RPMI8226 (cell line): ENCODE measurements at regions not wholly inside any gene's neighbourhood (a gene's known extent, or its start where the extent isn't known, plus 50 kb on each side); places are given as distances from the start of the nearest gene placed in this dataset.
"Not testable (repeated sequence)": the region's sequence is repeated elsewhere in the genome, so short reads cannot be mapped to it uniquely, and the experiment has no call there.

Experiments used
- DNase-seq: peaks from one replicate; pipeline ENCODE4 v3.0.0-alpha.2; 2015

DNA sequence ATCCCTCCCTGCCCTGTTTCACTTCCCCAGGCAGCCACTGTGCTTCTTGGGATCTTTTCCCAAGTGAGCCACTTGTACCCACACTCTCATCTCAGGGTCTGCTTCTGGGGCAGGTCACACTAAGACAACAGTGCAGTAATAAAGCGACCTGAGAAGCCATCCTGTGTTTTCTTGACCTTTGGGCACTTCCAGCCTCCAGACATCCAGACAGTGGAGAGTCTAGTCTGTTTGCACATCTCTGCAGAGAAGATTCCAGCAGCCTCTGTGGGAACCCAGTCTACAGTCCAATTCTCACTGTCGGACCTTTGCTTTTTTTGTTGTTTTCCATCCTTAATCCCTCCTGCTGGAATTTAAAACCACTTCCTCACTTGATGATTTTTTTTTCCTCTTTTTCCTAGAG, 50.3 kb upstream of the ATP6AP2 start:
- DNase-seq = no peak

DNA sequence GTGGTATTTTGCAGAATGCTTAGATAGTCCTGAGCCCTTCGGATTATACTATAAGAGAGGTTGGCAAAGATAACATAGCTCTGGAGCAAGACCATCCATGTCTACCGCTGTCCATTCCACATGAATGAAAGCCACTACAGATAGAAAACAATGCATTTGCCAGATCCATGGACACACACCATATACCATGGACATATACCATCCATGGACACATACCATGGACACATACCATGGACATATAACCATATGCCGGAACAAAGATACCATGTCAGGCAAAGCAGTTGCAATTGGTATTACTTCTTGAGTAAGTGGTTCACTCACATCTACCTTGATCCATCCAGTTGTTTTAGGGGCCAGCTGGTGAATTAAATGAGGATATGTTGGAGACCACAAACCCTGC, 53.2 kb upstream of the ATP6AP2 start:
- DNase-seq = no peak

GRCh38 chrX:40526412-40526811, 54.4 kb upstream of the ATP6AP2 start:
- DNase-seq = no peak

DNA sequence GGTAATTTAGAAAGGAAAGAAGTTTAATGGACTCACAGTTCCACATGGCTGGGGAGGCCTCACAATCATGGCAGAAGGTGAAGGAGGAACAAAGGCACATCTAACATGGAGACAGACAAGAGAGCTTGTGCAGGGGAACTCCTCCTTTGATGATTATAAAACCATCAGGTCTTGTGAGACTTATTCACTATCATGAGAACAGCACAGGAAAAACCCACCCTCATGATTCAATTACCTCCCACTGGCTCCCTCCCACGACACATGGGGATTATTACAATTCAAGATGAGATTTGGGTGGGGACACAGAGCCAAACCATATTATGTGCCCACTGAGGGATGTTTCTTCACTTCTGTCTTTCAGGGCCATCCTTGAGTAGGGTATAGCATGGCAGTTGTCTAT, 54.9 kb upstream of the ATP6AP2 start:
- DNase-seq = not testable (repeated sequence)

DNA sequence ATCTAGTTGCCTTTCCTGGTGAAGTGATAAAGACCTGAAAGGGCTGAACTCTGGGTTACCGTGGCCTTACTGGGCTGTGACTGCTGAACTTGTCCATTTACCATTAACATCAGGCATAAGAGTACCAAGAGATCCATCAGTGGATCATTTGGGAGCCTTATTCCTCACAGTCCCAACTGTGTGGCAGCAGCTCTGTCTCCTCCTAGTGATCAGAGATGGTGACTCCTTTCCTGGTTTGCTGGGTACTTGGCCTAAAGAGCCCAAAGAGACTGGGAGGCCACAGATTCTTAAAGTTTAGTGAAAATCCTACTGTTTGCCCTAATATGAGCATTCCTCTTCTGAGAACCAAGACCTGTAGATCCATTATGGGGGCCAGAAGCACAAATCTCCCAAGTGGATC, 56.3 kb upstream of the ATP6AP2 start:
- no peak for DNase-seq

DNA sequence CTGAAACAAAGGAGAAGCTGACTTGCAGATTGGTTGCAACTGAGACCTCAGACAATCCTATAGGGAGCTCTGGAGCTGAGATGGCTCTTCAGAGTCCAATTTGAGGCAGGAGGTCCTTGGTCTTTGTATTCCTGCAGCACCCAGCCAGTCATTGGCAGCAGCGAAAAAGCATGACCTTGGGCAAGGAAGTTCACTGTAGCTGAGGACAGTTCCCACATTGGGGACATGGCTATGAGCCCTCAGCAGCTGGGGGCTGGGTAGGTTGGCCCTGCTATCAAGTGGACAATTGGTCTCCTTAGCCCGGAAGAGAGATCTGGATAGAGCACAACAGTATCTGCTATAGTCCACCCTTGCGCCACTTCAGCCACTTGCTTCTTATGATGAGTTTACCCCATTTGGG, 56.9 kb upstream of the ATP6AP2 start:
- DNase-seq = no peak

DNA sequence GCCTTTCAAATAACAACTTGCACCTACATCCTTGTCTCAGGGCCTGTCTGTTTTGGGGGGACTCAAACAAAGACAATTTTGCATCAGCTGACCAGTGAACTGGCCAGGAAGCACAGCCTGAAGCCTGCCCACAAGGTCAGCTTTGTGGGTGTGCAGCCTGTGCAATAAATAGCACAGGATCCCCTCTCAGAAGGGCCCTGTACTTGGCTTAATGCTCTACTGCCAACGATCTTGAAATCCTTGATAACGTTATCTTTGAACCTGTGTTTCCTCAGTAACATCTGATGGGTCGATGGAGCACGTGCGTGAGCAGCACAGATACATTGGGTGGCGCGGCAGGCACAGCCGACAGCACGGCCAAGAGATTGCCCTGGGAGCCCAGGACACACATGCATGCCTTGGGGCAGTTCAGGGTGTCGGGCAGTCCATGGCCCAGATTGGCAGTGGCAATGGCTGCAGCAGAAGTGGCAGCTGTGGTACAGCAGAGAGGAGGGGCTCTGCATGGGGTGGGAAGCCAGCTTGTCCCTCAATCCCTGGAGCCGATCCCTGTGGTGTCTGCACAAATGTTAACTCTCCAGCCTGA, 58.8 kb upstream of the ATP6AP2 start:
- no peak for DNase-seq

GRCh38 chrX:40514376-40514775, 66.4 kb upstream of the ATP6AP2 start:
- no peak for DNase-seq

DNA sequence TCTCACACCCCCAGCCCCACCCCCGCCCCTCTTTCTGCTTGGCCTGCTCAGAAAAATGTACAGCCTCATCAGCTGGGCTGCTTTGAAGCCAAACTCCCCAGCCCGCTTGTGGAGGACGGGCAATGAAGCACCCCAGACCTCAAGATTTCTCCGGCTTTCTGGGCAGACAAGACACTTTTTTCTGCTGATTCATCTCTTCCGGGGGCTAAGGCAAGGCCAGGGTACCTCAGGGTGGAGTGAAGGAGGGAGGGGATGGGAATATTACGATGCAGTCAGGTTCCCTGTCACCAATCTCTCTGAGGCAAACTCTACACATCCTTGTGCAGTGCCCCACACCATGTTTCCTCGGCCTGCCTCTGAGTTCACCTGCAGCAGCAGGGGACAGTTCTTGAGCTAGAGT, 66.9 kb upstream of the ATP6AP2 start:
- DNase-seq = no peak

DNA sequence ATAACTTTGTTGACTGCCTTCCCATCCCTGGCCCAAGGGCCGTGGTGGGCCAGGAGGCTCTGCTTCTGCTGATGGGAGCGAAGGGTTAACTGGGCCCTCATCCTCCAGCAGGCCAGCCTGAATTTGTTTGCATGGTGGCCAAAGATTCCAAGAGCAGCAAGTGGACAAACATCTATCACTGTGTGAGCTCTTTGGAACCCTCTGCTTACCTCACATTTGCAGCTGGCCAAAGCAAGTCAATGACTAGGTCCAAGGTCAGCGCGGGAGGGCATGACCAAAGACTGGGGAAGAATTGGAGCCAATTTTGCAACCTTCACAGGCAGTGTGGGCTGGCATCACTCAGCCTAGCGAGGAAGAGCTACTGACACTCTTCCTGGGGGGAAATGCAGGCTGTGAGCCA, 67.8 kb upstream of the ATP6AP2 start:
- no peak for DNase-seq

DNA sequence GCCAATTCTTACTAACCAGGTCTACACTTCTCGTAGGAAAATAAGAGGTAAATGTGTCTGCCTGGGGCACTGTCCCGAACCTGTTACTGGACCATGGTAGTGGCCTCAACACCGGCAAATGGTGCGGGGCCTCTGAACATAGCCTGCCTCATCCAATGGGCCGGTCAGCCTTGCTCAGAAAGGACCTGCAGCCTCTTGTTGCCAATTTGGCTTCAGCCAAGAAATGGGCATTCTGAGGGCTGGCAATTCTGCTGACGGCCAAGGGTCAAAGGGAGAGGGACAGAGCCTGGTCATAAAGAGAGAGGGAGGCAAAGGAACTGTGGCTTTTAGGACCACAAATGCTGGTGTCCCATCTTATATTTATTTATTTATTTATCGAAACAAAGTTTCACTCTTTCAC, 69.5 kb upstream of the ATP6AP2 start:
- no peak for DNase-seq

DNA sequence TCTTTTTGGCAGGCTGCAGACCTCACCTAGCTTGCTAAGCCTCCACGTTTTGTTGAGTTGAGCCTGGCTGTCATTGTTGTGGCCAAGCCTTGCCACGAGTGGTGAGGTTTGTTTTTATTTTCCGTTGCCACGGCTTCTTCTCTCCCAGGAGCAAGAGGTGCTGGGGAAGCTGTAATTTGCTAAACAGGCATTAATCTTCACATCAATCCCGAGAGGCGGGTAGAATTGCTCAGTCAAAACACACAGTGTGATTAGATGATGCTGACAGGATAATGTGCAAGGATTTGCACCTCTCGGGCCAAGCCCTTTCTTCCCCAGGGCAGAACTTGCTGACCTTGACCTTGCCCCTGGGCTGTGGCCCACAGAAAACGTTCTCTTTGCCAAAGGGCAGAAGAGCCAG, 72.2 kb upstream of the ATP6AP2 start:
- no peak for DNase-seq

- no peak for DNase-seq
These were observed 74.4 kb upstream of the ATP6AP2 start for GRCh38 chrX:40506201-40506985.

DNA sequence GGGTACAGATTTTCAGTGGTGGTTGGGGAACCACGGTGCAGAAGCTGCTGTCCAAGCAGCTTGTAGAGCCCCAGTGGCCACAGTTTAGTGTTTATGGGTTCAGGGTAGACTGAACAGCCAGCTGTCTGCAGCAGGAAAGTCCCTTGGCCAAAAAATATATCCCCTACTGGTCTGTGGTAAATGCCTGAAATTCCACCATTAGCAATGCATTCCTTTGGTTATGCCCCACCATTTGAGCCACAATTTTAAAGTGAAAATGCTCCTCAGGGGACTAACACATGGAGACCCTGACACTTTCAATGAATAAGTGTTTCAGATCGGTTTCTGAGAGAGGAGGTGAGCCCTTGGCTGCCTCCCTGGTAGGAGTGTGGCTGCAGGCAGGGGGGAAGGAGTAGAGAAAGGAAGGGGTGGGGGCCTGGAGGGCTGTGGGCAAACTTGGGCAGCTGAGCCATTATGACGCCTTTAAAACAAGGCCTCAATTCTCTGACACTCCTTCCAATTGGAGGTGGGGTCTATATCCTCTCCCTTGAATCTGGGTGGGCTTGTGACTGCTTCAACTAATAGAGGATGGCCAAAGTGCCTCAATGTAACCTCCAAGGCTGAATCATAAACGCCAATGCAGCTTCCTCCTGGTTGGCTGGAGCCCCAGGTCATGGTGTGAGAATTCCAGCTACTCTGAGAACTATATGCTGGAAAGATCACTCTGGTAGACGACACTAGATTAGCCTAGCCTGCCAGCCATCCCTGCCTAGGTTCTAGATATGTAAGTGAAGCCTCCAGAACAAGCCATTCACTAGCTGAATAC, 75.8 kb upstream of the ATP6AP2 start:
- no peak for DNase-seq

- no peak for DNase-seq
These were observed 77.7 kb upstream of the ATP6AP2 start for GRCh38 chrX:40503094-40503493.

DNA sequence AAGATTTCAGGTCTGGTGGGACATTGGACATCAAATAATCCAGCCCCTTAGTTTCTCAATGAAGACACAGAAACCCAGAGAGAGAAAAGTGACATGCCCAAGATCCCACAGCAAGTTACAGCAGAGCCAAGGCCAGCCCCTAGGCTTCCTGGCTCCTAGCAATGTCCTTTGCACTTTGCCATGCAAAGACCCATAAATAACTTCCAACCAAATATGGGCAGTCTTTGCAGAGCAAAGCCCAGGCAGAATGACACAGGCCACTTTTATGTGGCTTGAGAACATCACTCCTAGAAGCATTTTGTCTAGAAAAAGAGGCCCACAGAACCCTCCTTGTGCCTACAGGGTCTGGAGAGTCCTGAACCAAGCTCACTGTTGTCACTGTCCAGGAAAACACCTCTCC, 78.1 kb upstream of the ATP6AP2 start:
- no peak for DNase-seq

DNA sequence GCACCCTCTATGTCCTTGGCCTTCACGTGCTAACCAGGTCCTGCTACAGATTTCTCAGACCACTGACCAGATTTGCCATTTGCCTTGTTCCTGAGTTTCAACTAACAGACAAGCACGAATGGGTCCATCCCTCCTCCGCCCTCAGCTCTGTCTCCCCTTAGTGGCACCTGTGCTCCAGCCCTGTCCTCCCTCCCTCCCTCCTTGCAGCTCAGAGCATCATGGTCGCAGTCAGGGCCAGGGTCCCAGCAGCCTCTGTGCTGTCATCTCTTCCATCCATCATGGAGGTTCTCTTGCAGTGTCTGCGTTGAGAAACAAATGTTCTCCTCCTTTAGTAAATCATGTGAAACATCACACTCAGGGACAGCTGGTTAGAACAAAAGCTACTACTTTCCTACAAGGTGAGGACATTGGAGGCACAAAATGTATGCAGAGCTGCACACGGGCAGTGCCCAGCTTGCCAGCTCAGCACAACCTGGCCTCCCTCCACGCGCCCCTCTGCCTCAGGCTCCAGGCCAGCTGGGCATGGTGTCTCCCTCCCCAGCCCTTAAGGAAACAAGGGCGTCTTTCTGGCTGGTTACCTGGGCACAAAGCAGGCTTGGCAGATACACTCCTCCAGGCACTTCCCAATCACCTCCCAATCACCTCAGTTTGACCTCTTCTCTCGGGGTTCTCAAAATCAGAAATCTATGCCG, 79.5 kb upstream of the ATP6AP2 start:
- no peak for DNase-seq

DNA sequence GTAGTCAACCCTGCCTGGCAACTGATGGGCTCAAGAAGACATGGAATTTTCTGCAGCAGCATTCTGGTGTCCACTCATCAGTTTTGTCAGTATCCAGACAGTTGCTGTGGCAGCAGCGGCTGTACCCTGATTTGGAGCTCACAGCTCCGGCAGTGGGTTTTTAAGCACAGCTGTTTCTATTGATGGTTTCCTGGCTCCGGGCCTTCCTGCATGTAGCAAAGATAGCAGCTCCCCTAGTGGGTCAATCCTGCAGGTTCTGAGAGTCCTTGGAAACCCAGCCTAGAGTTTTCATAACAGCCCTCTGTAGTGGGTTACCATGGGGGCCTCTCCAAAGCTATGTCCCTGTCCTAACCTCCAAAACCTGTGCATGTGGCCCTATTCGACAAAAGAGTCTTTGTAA, 84.0 kb upstream of the ATP6AP2 start:
- DNase-seq = no peak

- DNase-seq = no peak
These were observed 85.1 kb upstream of the ATP6AP2 start for GRCh38 chrX:40495659-40496058.

- no peak for DNase-seq
These were observed 86.8 kb upstream of the ATP6AP2 start for GRCh38 chrX:40494005-40494404.

DNA sequence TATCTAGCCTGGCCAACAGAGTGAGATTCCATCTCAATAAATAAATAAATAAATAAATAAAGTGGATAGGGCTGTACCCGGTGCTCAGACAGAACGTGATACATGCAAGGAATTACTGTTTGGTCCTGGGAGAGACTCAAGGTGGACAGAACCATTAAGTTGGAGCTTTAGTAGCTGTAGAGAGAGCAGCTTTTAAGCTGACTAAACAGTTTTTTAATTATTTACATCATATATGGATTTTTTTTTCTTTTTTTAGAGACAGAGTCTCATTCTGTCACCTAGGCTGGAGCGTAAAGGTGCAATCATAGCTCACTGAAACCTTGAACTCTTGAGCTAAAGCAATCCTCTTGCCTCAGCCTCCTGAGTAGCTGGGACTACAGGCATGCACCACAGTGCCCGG, 92.5 kb upstream of the ATP6AP2 start:
- DNase-seq = no peak

GRCh38 chrX:40485973-40486372, 94.8 kb upstream of the ATP6AP2 start:
- no peak for DNase-seq

DNA sequence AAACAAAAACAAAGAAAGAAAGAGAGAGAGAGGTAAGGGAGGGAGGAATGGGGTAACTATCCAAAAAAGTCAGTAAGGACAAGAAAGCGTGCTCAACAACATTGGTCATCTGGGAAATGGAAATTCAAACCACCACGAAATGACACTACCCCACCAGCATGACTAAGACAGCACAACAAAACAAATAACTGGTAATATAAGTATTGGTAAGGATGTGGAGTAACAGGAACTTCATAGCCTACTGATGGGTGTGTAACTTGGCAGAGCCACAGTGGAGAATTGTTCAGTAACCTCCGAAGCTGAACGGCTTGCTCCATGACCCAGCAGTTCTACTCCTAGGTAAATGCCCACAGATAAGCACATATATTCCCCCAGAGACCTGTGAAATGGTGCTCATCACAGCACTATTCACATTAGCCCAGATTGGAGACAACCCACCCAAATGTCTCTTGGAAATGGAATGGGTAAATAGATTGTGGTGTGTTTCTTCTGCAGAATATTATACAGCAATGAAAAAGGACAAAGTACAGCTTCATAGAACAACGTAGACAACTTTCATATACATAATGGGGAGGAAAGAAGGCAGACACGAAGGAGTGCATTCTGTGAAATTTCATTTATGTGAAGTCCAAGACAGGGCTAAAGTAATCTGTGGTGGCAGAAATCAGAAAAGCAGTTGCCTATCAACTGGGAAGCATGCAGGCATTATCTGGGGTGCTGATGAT, 95.5 kb upstream of the ATP6AP2 start:
- no peak for DNase-seq
